ENCODE measurements at regions not wholly inside any gene's neighbourhood (a gene's known extent, or its start where the extent isn't known, plus 50 kb on each side); places are given as distances from the start of the nearest gene placed in this dataset.
"Not testable (repeated sequence)": the region's sequence is repeated elsewhere in the genome, so short reads cannot be mapped to it uniquely, and the experiment has no call there.

DNA sequence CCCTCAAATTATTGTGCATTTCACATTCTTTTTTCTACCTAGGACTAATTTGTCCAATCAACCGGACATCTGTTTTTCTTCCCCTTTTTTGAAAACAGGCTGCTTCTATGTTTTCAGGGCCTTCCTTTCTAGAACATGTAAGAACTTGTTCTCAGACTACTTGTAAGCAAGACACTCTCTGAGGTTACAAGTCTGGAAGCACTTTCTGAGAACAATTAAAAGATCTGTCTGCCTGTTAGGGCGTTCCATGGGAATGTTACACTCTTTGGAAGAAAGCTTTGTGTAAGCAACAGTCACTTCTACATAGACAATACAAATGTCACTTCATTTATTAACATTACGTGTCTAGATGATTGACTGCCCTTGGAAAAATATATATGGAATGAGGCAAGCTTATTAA, 50.9 kb upstream of the HSPB3 start:
- DNase-seq, result no peak

DNA sequence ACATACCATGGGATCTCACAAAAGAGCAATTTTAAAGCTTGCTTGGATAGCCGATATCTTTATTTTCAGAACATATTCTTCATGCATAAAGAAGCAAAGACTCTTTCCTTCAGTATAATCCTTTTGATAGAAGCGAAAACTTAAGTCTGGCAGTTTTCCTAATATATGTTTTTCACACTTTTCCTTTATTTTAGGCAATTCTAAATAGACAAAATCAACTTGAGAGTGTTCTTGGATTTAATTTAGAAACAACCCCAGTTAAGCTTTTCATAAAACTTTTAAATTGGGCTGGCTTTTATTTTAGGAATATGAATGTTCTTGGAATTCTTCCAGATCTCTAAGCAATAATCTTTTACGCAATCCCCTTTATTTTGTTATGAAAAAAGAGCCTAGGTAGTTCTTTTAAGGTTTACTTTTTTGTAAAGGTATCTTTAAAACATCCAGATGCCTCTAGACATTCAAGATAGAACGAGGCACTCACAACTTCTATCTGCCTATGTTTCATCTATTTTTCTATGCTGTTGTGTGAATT, 51.5 kb upstream of the HSPB3 start:
- no peak for DNase-seq

DNA sequence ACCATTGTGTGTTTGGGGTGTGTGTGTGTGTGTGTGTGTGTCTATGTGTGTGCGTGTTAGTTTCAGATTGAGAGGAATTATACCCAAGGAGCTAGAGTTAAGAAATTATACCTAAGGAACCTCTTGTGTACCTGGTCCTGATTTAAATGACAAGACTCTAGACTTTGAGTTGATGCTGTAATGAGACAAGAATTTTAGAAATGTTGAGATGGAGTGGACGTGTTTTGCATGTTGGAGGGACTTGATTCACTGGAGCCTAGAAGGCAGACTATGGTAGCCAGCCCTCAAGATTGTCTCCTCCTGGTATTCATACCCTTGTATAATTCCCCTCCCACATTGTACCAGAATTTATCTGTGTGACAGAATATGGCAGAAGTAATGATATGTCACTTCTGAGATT, 52.4 kb upstream of the HSPB3 start:
- no peak for DNase-seq

DNA sequence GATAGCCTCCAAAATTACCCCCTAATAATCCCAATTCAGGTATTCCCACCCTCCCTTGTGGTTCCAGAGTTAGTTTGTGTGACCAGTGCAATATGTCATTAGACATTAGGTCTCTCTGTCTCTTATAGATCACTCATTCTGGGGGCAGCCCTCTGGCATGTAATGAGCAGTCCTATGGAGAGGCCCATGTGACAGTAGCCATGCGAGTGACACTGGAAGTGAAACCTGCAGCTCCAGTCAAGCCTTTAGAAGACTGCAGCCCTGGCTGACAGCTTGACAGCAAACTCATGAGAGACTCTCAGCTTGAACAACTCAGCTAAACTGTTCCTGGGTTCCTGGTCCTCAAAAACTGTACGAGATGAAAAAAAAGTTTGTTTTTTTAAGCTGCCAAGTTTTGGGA, 54.0 kb upstream of the HSPB3 start:
- no peak for DNase-seq

DNA sequence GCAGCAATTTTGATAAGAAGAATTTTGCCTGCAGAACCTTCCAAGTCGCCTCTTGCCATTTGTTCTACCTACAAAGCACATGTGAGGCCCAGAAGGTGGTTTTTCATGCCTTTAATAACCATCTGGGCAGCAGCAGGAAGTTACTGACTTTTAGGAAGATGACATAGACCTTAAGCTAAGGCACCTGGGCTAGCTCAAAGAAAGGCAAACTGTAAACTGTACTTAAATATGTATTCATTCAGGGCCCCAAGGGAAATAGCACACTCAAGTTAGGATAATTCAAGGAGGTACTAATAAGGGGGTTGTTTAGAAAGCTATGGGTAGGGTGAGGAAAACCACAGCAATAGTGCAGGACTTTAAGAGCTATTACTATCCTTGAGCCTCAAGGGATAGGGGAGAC, 57.3 kb upstream of the HSPB3 start:
- no peak for DNase-seq

DNA sequence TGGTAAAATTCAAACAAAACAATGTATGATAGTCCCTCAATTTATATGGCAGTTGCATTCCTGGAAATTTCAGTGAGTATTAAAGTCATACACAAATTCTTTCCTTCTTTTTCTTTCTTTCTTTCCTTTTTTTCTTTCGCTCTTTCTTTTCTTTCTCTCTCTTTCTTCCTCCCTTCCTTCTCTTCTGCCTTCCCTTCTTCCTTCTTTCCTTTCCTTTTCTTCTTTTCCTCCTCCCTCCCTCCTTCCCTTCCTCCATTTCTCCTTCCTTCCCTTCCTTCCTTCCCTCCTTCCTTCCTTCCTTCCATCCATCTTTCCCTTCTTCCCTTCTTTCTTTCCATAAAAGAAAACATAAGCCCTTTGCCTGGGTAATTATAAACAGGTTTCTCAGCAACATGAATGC, 58.1 kb upstream of the HSPB3 start:
- DNase-seq, result no peak

DNA sequence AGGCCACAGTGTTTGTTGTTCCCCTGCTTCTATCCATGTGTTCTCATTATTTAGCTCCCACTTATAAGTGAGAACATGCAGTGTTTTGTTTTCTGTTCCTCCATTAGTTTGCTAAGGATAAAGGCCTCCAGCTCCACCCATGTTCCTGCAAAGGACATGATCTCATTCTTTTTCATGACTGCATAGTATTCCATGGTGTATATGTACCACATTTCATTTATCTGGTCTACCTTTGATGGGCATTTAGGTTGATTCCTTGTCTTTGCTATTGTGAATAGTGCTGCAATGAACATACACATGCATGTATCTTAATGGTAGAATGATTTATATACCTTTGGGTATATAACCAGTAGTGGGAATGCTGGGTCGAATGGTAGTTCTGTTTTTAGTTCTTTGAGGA, 62.5 kb upstream of the HSPB3 start:
- DNase-seq, result not testable (repeated sequence)

DNA sequence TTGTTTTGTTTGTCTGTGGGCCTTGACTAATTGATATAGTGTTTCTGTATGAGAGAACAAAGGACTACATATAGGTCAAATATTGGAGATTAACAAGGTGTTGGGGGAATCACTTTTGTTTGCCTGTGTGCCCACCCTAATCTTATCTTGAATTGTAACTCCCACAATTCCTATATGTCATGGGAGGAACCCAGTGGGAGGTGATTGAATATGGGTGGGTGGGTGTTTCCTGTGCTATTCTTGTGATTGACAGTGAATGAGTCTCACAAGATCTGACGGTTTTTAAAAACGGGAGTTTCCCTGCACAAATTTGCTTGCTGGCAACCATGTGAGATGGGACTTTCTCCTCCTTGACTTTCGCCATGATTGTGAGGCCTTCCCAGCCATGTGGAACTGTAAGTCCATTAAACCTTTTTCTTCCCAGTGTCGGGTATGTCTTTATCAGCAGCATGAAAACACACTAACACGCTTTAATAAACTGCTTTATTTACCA, 64.9 kb upstream of the HSPB3 start:
- DNase-seq, result no peak

DNA sequence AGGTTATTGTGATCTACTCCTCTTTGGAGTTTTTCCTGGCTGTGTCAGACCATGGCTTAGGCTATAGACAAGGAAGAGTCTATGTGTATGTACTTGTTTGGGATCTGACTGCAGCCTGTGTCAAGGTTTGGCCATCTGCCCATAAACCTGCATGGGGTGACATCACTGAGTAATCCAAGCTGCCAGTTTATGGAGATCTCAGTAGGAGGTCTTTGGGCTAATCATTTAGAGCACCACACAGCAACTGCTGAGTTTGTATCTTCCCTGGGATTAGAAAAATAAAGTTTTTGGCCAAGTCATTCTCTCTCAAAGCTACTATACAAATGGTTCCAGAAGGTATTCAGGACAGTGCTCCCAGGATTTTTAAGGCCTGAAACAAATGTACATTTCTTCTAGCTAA, 65.5 kb upstream of the HSPB3 start:
- DNase-seq, result peak; percentile 72 to 90

DNA sequence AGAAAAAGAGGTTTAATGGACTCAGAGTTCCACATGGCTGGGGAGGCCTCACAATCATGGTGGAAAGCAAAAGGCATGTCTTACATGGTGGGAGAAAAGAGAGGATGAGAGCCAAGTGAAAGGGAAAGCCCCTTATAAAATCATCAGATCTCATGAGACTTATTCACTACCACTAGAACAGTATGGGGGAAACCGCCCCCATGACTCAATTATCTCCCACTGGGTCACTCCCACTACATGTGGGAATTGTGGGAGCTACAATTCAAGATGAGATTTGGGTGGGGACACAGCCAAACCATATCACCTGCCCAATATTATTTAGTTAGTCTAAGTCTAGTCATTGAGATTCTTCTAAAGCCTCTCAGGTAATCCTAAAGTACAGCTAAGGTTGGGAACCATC, 66.1 kb upstream of the HSPB3 start:
- DNase-seq, result not testable (repeated sequence)

DNA sequence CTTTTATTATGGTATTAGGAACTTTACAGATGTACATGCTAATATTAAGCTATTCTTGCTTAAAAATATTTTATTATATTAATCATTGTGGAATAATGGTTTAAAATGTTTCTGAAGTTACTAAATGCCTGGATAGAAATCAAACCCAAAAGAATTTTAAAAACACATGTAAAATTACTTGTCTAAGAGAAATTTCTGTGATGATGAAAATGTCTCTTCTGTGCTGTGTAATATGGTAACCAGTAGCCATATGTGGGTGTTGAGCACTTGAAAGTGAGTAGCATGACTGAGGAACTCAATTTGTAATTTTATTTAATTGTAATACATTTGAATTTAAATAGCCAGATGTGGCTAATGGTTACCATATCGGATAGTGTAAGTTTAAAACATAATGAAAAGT, 66.7 kb upstream of the HSPB3 start:
- DNase-seq, result no peak

DNA sequence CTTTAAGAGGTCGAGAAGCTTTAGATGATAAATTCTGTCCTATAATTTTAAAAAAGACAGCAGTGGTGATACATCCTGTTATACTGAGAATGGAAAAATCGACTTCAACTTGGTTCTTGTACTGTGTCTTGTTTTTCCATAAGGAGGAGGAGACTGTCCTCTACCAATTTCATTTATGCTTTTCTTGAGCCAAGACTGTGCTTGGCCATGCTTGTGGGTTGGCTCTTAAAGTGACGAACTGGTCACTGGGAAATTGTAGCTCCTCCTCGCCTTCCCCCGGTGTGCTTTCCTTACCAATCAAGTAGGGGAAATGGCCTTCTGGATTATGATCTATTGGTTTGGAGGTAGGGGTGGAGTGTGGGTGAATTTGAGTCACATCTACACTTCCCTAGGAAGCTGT, 67.1 kb upstream of the HSPB3 start:
- DNase-seq, result no peak

DNA sequence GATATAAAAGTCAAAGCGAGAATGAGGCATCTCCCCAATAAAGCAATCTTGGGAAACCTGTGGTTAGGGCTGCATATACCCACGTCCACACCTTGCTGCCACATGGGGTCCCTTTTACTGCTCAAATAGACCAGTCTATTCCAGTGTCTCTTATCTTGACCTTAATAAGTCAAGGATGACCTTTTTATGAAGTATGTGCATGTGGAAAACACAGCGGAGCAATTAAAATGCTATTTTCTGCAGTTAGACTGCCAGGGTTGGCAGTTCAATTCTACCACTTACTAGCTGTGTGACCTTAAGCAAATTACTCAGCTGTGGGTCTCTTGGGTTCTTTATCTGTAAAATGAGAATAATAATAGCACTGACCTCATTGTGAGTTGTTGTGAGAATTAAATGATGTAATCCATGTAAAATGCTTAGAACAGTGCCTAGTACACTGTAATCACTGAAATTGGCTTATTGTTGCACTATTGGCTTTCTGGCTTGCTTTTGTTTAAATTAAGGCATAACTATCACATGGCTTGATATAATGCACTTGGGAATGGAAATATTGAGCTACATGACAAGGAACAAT, 67.8 kb upstream of the HSPB3 start:
- peak in 1 of 2 experiments; percentile 24 for DNase-seq

DNA sequence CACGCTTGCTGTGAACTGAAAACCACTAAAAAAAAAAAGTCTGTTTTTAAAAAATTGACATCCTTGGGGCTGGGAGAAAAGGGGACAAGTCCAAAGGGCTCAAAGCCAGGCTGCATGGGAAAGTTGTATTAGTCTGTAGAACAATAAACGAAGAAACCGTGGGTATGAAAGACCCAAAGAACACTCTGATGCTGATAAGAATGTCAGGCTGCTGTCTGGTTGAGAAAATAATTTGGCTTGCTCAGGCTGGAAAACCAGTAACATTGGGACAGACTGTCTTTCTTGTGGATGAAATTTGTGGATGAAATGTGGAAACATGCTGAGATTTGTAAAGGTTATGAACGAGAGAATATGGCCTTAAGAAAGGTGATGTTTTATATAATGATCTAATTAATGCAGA, 68.5 kb upstream of the HSPB3 start:
- DNase-seq, result no peak

DNA sequence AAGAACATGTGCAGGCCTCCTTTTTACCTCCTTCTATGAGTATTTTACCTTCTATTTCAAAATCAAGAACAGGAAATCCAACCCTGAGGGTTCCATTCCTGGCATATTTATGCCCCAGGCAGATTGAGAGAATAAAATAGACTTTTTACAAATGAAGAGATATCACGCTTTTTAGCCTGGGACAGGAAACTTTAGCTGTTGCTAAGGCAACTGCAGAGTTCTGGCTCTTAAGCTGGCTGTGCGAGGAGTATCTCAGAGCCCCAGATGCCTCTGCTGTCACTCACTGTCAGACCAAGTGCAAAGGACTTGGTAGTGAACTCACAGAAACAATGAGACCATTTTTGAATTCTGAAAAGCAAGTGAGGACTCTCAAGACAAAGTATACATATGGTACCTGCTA, 69.5 kb upstream of the HSPB3 start:
- no peak for DNase-seq

DNA sequence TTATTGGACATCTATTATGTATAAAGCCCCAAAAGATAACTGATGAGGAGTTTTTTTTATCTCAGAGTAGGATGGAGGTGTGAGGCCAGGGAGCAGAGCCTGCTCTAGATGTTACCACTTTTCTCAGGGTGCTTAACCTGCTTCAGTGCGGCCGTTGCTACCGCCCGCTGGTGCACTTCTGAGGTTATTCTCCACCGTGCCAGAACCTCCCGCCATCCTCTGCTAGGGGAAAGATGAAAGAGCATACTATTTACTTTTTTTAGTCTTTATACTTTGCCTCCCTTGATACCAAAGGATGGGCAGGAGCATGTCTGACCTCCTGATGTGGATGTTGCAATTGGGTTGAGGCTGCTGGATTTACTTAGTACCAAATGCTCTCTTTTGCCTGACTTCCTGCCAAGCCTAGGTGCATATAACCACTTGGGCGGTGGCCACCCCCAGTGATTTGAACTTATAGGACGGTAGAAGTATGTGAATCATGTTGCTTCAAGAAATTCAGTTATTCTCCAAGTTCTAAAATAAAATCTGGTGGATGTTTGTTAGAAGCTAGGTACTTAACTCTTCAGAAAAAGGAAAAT, 71.1 kb upstream of the HSPB3 start:
- DNase-seq, result no peak

DNA sequence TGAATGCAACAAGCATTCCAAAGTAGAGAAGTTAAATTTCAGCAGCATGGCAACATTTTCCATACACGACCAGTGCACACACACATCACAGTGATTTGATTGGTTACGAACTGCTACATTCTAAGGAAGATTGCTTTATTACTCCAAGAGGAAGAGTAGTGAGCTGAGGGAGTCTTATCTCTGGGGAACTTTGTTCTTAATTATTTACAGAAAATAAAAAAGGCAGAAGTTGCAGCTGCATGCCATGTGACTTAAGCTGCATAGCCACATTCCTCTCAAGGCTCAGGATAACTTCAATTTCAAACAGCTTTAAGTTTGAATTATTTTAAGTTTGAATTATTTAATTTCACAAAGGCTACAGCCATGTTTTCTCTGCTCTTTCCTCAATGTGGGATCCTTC, 71.6 kb upstream of the HSPB3 start:
- DNase-seq, result no peak

DNA sequence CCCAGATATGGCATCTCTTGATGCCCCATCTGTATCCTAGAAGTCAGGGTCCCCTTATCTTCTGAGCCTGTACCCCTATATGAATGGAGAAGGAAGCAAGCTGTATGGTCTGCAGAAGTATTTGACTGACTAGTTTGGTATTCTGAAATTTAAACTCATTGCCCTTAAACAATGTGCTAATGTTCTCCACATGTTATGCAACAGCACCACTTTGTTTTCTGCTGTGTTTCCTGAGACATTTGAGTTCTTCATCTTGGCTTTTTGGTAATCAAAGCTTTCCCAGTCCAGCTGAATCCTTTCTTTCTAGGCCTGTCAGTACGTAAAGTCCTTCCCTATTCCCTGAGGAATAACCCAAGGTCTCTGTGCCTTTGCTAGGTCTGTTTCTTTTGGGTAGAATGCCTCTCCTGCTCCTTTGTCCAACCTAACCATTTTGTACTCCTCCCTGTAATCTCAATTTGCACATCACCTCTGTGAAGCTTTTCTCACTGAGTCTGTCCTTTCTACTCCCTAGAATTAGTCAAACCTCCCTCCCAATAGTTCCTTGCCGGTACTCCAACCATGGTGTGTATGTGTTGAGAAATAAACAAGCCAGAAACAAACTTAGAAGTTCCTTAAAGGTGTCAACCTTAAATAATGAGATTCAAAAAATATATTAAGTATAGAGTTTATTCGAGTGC, 72.1 kb upstream of the HSPB3 start:
- DNase-seq, result no peak

DNA sequence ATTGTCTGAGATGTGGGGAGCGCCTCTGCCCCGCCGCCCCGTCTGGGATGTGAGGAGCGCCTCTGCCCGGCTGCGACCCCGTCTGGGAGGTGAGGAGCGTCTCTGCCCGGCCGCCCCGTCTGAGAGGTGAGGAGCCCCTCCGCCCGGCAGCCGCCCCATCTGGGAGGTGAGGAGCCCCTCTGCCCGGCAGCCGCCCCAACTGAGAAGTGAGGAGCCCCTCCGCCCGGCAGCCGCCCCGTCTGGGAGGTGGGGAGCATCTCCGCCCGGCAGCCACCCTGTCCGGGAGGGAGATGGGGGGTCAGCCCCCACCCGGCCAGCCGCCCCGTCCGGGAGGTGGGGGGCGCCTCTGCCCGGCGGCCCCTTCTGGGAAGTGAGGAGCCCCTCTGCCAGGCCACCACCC, 70.9 kb upstream of the ARL15 start:
- not testable (repeated sequence) for DNase-seq

DNA sequence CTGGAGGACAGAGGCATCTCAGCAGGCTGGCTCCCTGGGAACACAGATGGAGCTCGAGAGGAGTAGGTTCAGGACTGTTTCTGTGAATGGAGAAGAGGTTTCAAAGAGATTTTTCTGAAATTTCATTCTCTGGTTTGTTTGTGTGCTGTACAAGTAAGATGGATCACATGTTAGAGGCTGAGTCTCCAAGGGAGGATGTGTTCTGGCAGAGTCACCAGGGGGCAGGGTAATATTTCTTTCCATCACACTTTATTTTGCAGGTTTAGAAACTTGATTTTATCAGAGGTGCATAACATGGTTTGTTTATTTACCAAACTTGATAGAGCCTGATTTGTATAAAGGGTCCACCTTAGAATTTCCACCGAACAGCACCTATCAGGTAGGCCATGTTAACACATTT, 69.2 kb upstream of the ARL15 start:
- DNase-seq, result no peak

DNA sequence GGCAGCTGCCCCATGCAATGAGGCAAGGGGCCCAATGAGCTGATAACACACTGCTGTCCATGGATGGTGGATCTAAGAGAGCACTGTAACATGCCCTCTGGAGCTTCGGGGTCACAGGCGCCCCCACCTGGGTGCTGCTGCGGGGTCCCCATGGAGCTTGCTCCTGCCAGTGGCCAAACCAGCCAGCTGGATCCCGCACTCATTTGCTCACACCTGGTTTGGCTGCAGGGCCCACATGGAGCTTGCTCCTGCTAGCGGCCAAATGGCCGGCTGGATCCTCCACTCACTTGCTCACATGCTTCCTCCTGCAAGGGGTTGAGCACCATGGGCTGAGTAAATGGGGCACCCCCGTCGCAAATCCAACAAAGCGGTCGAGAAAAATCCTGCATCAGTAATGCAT, 68.3 kb upstream of the ARL15 start:
- DNase-seq, result no peak

DNA sequence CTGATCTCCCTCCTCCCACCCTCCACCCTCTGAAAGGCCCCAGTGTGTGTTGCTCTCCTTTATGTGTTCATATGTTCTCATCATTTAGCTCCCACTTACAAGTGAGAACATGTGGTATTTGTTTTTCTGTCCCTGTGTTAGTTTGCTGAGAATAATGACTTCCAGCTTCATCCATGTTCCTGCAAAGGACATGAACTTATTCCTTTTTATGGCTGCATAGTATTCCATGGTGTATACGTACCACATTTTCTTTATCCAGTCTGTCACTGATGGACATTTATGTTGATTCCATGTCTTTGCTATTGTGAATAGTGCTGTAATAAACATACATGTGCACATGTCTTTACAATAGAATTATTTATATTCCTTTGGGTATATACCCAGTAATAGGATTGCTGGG, 67.0 kb upstream of the ARL15 start:
- DNase-seq, result not testable (repeated sequence)

DNA sequence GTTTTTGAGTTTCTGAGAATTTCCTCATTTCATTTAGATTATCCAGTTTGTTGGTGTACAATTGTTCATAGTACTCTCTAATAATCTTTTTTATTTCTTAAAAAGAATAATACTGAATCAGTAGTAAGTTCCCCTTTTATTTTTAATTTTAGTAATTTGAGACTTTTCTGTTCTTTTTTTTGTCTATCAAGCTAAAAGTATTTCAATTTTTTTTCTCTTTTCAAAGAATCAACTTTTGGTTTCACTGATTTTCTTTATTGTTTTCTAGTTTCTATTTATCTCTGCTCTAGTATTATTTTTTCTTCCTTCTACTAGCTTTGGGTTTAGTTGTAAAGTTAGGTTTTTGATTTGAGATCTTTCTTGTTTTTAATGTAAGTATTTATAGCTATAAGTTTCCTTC, 60.6 kb upstream of the ARL15 start:
- no peak for DNase-seq

DNA sequence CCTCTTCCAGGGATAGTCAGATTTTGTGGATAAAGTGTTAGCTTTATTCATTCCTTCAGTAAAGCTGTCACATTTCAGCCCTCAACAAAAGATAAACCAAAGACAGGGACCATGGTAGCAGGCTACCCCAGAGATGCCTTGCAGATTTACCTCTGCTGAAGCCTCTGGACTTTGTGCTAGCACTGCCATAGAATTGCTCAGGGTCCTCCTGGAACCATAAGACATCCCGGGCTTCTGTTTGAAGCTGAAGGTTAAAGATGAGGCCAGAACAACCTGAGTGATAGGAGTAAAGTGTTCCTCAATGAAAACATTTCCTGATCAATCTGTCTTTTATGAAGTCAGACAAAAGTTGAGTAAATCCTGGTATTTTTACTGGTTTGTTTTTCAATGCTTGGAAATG, 57.5 kb upstream of the ARL15 start:
- DNase-seq, result no peak

DNA sequence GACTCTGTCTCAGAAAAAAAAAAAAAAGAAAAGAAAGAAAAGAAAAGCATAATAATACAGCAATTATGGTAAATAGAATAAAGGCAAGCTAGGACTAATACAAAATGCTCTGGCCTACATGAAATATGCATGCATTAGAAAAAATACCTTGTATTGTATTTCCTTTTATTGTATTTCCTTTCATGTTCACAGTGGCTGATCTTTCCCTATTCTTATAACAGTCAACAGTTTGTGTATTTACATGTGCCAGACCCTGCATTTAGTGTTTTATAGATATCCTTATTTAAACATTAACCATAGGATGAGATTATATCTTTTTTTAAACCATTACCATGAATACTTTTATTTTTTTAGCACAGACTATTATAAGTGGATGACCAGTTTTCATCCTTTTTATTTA, 56.3 kb upstream of the ARL15 start:
- DNase-seq, result peak in 1 of 2 experiments; percentile 14

All from NCI-H2081 (cell line).